GM19438 (cell line): ENCODE measurements at regions not wholly inside any gene's neighbourhood (a gene's known extent, or its start where the extent isn't known, plus 50 kb on each side); places are given as distances from the start of the nearest gene placed in this dataset.
"Not testable (repeated sequence)": the region's sequence is repeated elsewhere in the genome, so short reads cannot be mapped to it uniquely, and the experiment has no call there.

Source experiments
- ATAC-seq: cut with Tn5 transposase; IDR thresholded peaks from one replicate; pipeline ENCODE4 v1.9.1; 2021; ENCODE audit warnings: low read depth; ENCODE audit not compliant: unreplicated experiment

DNA sequence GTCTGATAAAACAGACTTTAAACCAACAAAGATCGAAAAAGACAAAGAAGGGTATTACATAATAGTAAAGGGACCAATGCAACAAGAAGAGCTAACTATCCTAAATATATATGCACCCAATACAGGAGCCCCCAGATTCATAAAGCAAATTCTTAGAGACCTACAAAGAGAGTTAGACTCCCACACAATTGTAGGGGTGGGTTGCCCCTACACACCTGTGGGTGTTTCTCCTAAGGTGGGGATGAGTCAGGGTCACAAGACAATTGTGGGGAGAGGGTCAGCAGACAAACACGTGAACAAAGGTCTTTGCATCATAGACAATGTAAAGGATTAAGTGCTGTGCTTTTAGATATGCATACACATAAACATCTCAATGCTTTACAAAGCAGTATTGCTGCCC is 269.4 kb upstream of the PRR16 start:
- not testable (repeated sequence) for ATAC-seq

DNA sequence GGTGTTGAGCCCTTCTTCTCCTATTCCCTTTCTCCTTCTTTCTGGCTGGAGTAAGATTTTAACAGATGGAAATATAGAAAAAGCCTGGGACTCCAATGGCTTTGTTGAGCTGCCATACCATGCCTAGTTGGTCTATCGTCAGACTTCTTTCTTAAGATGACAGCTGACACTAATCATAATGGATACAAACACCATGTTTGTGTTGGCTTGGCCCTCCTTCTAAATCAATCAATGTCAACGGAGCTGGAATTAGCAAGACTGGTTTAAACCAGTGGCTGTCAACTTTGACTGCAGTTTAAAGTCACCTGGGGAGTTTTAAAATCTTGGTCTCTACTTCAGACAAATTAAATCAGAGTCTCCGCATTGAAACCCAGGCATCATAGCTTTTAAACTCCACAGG is 264.5 kb upstream of the PRR16 start:
- ATAC-seq: no peak

DNA sequence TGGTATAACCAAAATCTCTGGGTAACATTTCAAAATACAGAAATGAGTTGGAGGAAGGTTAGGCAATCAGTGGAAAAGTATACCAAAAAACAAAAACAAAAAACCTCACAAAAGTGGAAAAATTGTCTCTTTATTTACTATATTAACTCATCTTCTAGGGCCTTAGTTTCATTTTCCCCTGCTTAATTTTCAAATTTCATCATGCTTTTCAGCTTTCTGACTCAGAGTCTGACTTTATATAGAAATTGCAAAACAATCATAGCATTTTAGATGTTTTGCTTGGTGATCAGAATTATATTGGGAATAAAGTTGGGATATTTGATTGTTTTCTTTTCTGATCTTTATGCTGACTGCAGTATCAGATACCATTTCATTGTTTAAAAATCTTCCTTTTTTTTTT is 257.0 kb upstream of the PRR16 start:
- ATAC-seq: no peak

DNA sequence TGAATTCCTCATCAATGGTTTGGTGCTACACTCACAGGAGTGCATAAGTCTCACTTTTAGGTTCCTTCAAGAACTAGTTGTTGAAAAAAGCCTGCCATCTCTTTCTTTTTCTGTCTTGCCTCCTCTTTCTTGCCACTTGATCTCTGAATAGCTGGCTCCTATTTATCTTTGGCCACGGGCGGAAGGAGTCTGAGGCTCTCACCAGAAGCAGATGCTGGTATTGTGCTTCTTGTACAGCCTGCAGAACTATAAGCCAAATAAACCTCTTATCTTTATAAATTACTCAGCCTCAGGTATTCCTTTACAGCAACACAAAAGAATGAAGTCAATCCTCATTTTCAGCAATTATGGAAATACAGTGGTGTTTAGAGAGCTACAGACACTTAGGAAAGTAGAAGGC is 247.1 kb upstream of the PRR16 start:
- ATAC-seq: no peak

DNA sequence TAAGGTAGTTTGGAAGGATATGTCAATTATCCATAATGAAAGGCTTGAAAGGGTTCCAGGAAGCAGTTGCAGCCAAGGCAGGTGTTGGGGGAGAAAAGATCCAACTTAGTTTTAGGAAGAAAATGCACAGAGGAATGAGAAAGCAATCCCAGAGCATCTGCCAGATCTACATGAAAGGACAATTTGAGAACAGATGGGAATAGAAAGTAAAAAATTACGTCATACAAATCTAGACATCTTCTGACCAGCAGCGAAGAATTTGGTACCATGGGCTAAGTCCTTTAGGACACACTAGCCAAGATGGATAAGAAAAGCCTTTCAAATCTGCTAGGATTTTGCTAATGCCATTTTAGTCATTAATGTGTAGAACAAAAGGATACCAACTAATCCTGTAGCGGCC is 244.1 kb upstream of the PRR16 start:
- no peak for ATAC-seq

DNA sequence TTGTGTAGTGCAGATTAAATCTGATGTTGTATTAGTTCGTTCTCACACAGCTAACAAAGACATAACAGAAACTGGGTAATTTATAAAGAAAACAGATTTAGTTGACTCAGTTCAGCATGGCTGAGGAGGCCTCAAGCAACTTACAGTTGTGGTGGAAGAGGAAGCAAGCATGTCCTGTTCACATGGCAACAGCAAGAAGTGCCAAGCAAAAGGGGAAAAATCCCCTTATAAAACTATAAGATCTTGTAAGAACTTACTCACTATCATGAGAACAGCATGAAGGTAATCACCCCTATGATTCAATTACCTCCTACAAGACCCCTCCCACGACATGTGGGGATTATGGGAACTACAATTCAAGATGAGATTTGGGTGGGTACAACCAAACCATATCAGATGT is 238.6 kb upstream of the PRR16 start:
- ATAC-seq: no peak

DNA sequence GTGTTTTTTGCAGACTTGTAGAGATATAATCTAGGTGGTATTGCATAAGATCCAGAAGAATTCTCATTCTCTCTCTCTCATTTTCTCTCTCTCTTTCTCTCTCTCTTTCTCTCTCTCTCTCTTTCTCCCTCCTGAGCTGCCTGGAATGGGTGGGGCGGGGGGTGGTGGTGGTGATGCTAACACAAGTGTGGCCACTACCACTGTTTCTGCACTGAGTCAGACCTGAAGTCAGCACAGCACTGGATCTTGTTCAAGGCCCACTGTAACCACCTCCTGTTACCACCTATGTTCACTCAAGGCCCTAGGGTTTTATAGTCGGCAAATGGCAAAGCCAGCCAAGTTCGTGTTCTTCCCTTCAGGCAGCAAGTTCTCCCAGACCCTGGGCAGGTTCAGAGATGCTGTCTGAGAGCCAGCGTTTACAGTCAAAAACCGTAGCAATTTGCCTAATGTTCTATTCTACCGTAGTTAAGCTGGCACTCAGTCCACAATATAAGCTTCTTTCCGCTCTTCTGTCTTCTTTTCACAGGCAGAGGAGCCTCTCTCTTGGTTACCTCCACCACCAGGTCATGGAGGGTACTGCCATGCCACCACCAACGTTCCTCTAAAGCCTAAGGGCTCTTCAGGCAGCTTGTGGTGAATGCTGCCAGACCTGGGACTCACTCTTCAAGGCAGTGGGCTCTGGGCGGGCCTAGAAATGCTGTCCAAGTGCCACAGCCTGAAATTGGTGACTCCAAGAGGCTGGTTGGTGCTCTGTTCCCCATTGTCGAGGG is 235.7 kb upstream of the PRR16 start:
- ATAC-seq: no peak

DNA sequence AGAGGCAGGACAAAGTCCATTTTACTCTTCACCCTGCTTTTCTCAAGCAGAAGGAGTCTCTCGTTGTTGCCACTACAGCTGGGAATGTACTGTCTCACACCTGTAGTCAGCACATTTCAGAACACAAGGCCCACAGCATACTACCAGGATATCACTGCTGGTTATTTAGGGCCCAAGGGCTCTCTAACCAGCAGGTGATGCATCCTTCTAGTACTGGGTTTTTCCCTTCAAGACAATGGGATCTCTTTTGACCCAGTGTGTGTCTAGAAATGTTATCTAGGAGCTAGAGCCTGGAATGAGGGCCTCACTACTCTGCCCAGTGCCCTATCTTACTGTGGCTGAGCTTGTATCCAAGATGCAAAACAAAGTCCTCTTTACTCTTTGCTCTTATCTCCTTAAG is 235.1 kb upstream of the PRR16 start:
- ATAC-seq: no peak

DNA sequence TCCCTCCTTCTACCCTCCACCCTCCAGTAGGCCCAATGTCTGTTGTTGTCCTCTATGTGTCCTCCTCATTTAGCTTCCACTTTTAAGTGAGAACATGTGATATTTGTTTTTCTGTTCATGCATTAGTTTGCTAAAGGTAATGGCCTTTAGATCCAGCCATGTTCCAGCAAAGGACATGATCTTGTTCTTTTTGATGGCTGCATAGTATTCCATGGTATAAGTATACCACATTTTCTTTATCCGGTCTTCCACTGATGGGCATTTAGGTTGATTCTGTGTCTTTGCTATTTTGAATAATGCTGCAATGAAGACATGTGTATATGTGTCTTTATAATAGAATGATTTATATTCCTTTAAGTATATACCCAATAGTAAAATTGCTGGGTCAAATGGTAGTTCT is 232.5 kb upstream of the PRR16 start:
- no peak for ATAC-seq

DNA sequence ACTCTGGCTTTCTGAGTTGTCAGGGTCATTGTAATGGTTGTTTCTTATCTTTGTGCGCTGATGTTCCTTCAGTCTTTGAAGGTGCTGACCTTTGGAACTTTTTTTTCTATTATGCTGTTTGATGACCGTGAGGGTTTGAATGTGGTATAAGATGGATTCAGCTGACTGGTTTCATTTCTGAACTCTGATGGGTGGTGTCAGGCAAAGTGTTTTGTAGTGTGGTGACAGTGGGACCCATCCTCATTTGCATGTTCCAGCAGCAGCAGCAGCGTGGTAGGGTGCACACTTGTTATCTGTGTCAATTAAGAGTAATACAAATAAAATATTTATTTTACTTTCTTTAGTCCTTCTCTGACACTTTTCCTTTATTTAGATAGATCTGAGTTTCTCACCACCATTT is 227.7 kb upstream of the PRR16 start:
- no peak for ATAC-seq

DNA sequence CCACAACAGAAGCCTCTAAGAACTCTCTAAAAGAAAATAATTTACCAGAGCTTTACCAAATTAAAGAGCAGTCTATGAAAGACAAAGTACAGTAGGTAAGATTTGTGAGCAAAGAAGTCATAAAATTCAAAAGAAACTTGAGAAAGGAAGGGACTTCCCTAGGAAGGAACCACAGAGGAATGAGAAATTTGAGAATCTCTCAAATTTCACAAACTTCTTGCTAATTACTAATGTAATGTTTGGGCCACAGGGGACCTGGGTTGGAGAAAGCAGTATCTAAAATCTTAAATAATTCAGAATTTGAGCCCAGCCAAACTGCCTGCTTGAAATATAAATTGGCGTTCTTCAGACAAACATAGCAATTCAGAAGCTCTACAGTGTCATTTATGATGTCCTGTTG is 225.0 kb upstream of the PRR16 start:
- no peak for ATAC-seq

DNA sequence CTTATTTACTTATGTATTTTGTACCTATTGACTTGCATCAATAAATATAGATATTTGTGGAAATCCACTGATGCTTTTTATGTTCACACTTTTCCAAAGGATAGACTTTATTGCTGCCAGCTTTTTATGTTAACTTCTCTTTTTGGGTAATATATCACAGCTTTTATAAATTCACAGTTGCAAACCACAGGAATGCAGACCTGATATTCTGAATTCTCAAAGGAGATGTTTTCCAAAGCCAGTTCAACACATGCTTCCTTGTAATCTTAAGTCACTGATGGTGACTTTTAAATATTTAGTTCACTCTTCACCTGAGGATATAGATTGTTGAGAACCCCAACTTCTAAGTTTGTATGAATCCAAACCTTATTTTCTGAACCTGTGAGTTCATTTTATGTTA is 223.4 kb upstream of the PRR16 start:
- ATAC-seq: no peak

DNA sequence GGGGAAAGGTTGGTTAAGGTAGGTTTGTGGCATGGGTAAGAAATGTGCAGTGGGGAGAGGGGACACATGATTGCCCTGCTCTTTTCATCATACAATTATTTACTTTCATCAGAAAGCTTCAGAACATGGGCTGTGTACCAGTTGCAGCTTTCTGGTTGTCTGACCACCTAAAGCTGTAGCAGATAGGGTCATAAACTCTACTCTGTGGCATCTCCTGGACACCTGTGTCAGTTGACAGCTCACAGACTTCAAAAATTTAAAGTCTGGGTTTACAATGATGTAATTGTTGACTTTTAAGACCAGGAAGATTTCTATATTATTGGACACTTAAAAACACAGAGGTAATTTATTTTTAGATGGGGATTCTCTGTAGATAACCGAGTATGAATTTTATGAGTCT is 222.7 kb upstream of the PRR16 start:
- ATAC-seq: no peak

DNA sequence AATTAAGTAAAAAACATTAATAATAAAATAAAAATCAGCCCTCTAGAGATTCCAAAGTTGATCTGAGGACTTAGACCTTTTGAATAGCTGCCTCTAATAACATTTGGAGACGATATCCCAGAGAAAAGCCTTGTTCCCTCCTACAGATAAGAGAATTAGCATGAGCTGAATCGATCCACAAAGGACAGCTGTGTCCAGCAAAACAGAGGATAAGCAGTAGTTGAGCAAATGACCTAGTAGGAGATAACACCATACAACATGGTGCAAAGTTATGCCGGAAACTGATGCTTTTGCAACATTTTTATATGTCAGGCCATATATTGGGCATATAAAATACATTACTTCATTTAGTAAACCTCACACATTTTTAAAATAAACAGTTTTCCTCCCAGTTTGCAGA is 212.2 kb upstream of the PRR16 start:
- ATAC-seq: no peak

DNA sequence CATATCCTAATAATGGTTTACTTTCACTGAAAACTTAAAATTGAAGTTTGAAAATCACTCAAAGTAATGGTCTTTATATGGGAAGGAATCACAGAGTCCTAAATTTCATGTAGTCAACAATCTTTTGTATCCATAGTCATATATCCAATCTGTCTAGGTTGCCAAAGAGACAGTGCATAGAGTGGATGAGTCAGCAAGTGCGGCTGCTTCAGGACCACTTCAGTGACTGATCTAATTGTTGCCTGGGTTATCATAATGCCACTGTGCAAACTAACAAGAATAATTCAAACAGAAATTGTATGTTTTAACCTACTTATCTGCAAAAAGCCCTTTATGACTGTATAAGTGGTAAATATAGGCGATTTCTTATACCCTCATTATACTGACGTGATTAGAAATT is 211.3 kb upstream of the PRR16 start:
- ATAC-seq: no peak

DNA sequence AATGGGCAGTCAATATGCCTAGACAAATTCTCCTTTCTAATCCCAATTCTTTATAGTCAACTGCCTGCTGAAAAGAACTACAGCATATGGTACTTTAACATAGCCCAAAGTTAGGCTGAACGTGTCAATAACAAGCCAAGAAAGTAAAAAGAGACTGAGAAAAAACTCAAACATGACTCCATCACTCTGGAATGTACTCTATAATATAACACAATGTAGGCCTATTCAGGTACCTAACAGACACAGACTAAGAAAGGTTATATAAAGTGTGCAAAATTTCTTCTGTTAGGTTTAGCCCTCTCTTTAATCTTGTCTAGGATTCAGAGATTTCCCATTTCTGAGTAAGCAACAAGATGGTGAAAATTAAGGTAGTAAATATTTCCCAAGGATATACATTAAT is 209.7 kb upstream of the PRR16 start:
- ATAC-seq: no peak

DNA sequence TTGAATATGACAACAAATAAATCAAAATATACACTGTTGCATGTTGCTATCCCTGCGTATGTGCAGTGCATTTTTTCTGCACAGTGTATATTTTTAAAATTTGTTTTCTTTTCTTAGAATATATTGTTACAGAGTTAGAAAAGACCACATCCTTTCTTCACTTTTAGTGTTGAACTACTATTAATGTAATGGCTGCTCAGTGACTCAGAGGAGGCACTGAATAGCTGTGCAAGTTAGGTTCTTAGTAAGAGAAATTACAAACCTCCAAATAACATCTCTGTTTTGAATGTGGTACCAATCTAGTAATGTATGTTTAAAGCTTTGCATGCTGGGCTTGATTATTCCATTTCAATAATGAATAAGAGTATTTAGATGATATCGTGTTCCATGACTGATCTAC is 208.9 kb upstream of the PRR16 start:
- ATAC-seq: no peak

DNA sequence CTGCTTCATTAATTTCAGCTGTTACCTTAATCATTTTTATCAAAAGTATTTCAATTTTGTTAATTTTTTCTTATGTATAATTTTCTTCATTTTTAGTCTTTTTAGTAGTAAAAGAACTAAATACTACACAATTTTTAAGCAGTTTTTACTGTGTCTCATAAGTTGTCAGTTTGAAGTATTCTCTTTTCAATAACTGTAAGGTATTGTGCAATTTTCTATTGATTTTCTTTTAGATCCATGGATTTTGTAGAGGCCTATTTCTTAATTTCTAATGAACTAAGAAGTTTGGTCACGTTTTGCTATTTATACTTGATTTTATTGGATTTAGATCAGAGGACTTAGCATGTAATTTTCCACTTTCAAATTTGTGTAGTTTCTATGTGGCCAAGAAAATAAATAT is 207.7 kb upstream of the PRR16 start:
- no peak for ATAC-seq

DNA sequence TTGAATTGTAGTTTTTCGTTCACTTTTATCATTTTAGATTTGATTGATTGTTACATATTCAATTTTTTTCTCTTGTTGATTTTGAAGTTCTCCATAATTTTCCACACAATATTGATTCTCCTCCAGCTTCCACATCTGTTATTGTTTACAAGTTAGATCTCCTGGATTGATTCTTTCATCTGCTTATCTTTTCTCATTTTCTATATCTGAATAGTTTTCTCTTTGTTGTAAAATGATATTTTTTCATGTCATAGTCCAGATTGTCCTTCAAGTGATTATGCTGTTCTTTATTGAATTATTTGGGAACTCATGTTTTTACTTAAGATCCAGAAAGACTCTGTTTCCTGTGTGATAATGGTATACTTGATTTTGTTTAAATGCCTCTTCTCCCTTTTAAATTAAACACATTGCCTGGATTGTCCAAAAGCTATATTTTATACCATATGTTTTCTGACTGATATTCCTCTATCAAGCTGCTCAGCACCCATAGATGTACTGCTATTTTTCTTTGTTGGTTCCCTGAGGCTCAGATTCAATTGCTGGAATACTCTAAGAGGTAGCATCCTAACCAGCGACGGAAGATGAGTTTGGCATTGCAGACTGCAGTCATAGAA is 206.6 kb upstream of the PRR16 start:
- no peak for ATAC-seq

DNA sequence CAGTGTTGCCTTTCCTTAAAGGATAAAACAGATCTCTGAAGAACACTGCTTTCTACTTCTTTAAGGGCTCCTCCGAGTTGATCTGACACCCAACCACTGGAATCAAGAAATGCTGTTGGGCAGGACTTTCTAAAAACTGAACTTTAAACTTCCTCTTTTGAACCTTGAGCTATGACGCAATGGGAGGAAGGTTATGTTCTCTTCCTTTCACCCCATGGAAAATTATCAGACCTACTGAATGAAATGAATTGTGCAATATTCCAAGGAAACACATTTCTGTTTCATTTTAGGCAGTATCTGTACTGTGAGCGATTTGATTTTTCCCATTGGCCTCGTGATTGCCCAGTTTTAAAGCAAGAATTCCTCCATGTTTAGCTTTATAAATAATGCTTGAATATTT is 206.0 kb upstream of the PRR16 start:
- ATAC-seq: no peak

DNA sequence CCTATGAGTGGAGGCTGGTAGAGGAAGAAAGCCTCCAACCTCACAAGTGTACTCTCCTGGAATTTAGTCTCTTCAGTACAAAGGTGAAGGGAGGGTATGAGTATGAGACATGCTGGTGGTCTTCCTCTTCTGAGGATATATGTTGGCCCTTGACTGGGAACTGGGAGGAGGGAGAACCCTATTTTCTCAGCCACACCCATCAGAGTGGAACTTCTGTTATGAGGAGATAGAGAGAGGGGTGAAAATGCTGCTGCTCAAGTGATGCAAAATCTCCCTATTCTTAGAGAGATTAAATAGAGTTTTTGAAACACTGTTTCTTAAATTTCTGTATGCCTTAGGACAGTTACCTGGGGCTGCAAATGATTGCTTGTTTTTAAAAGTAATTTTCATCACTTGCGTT is 203.4 kb upstream of the PRR16 start:
- no peak for ATAC-seq

DNA sequence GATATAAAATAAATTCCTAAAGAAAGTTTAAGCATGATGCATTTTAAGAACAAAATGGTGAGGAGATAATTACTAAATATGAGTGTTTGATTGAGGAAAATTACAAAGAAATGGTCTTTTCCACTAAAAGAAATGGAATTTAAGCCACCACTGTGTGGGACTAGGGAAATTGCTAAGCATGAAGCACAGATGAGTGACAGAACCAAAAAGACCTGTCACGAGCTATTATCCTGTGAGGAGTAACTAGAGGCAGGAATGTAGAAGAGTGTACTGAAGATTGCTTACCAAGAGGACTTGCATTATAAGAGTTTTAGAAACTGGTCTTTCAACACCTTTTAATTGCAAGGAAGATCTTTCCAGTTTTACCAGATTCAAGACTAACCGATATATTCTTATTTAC is 193.6 kb upstream of the PRR16 start:
- ATAC-seq: no peak

DNA sequence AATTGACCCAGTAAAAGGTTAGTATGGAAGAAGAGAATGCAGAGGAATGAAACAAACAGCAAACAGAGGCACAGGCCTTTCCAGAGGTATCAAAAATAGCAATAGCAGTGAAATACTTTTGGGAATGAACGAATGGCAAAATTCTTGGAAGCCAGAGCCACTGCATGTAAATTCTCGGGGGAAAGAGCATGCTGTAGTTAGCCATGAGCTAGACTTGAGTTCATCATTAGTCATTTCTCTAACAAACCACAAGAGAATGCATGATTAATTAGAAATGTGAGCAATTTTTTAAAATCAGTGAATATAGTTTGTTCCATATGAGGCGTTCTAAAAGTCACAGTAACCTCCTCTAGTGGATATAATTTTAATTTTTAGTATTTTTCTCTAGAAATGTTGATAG is 170.3 kb upstream of the PRR16 start:
- ATAC-seq: no peak
